Body of pancreas (tissue), 4 donors: ENCODE measurements at regions not wholly inside any gene's neighbourhood (a gene's known extent, or its start where the extent isn't known, plus 50 kb on each side); places are given as distances from the start of the nearest gene placed in this dataset.

ENCODE experiments used
- POLR2A ChIP-seq, 3 donors: fragments of 450-650 bp; IDR thresholded peaks; one replicate each; pipeline ENCODE4 v1.6.1; 2016; ENCODE audit warnings: antibody characterized with exemption in 3 of 3, mild to moderate bottlenecking in 2 of 3
- TF ChIP-seq, protein P1 (sequence below), 7 experiments: fragments of 450-650 bp in 4 of 7; fragments of 200-600 bp in 3 of 7; sonication (generic) in 3 of 7; IDR thresholded peaks; one replicate each; pipeline ENCODE4 v1.5.1; 2016 to 2019; ENCODE audit warnings: antibody characterized with exemption in 7 of 7

DNA sequence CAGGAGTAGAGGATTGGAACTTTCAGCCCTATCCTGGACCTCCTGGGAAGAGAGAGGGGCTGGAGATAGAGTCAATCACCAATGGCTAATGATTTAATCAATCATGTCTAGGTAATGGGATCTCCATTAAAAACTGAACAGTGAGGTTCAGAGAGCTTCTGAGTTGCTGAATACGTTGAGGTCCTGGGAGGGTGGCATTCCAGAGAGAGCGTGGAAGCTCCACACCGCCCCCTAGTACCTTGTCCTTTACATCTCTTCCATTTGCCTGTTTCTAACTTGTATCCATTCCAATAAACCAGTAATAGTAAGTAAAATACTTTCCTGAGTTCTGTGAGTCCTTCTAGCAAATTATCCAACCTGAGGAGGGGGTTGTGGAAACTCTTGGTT lies 101.7 kb downstream of the B3GNT2 start:
- TF ChIP-seq, protein P1, sequence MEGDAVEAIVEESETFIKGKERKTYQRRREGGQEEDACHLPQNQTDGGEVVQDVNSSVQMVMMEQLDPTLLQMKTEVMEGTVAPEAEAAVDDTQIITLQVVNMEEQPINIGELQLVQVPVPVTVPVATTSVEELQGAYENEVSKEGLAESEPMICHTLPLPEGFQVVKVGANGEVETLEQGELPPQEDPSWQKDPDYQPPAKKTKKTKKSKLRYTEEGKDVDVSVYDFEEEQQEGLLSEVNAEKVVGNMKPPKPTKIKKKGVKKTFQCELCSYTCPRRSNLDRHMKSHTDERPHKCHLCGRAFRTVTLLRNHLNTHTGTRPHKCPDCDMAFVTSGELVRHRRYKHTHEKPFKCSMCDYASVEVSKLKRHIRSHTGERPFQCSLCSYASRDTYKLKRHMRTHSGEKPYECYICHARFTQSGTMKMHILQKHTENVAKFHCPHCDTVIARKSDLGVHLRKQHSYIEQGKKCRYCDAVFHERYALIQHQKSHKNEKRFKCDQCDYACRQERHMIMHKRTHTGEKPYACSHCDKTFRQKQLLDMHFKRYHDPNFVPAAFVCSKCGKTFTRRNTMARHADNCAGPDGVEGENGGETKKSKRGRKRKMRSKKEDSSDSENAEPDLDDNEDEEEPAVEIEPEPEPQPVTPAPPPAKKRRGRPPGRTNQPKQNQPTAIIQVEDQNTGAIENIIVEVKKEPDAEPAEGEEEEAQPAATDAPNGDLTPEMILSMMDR (IDR thresholded peaks at IDR 0.05): peak; percentile 26 to 67 (median 47)
- no peak for TF ChIP-seq POLR2A (IDR thresholded peaks at IDR 0.05)
